ENCODE measurements at regions not wholly inside any gene's neighbourhood (a gene's known extent, or its start where the extent isn't known, plus 50 kb on each side); places are given as distances from the start of the nearest gene placed in this dataset.

DNA sequence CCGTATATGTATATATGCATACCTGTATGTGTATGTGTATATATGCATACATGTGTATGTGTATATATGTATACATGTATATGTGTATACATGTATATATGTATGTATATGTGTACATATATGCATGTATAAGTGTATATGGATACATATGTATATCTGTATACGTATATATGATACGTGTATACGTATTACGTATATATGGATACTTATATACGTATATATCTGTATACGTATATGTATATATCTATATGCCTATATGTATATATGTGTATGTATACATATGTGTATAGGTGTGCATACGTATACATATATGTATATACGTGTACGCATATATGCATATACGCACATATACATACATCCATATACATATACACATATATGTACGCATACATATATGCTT, 681.6 kb upstream of the ANO3 start:
- H3K4me3 ChIP-seq (ENCODE audit: control insufficient read depth, low read depth, low read length): no peak overlapping the region
- TF ChIP-seq, protein P1, sequence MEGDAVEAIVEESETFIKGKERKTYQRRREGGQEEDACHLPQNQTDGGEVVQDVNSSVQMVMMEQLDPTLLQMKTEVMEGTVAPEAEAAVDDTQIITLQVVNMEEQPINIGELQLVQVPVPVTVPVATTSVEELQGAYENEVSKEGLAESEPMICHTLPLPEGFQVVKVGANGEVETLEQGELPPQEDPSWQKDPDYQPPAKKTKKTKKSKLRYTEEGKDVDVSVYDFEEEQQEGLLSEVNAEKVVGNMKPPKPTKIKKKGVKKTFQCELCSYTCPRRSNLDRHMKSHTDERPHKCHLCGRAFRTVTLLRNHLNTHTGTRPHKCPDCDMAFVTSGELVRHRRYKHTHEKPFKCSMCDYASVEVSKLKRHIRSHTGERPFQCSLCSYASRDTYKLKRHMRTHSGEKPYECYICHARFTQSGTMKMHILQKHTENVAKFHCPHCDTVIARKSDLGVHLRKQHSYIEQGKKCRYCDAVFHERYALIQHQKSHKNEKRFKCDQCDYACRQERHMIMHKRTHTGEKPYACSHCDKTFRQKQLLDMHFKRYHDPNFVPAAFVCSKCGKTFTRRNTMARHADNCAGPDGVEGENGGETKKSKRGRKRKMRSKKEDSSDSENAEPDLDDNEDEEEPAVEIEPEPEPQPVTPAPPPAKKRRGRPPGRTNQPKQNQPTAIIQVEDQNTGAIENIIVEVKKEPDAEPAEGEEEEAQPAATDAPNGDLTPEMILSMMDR (IDR thresholded peaks at IDR 0.05; ENCODE audit: control insufficient read depth, insufficient read depth, low read depth, low read length, missing control alignments): no peak
- DNase-seq (ENCODE audit: low read depth): no peak

DNA sequence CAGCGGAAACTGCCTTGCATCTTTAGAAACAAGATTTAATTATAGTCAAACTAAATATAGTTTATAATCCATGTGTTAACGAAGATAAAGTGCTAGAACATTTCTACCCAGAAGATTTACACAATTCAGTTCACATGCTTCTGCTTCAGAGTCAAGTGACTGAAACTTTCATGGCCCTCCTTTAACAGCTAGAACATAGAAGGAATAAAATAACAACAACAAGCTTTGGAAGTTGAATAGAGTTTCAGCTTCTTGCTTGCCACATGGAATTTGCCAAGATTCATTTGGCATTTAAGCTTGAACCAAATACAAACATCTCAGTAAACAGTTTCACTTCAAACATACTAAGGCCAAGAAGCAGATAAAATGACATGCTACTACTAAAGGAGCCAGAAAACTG, 676.3 kb upstream of the ANO3 start:
- TF ChIP-seq, protein P1 (IDR thresholded peaks at IDR 0.05; ENCODE audit: control insufficient read depth, insufficient read depth, low read depth, low read length, missing control alignments): no peak
- no peak overlapping the region for H3K4me3 ChIP-seq (ENCODE audit: control insufficient read depth, low read depth, low read length)
- no peak for DNase-seq (ENCODE audit: low read depth)

DNA sequence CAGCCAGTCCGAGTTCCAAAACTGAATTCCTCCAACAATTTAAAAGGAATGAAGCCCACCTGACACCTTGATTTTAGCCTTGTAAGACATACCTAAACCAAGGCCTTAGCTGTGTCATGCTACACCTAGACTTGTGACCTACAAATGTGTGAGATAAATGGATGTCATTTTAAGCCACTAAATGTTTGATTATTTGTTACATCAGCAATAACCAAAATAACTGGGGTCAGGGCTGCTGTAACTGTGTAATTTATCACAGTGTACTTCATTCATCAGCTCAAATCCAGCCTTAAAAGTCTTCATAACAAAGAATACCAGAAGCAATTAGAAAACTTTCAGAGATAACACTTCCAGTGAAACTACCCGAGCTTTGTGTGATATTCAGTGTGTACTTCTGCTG, 673.0 kb upstream of the ANO3 start:
- DNase-seq (ENCODE audit: low read depth): no peak
- TF ChIP-seq, protein P1 (IDR thresholded peaks at IDR 0.05; ENCODE audit: control insufficient read depth, insufficient read depth, low read depth, low read length, missing control alignments): no peak
- H3K4me3 ChIP-seq (ENCODE audit: control insufficient read depth, low read depth, low read length): no peak overlapping the region

DNA sequence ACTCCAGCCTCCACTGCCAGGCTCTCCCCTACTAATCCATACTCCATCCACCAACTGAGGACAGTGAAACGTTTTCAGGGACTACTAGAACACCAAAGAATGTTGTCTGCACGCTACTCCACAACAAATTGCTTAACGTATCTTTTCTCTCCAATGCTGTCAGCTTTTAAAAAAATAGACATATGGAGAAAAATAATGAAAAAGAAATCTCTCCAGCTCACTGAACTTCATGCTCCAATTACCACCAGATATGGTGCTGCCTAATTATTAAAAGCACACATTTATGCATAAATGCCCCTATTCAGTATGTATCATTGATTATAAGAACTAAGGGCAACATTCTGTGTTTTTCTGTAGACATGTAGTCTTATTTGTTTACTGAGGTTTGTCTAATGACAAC, 672.2 kb upstream of the ANO3 start:
- H3K4me3 ChIP-seq (ENCODE audit: control insufficient read depth, low read depth, low read length): no peak overlapping the region
- TF ChIP-seq, protein P1 (IDR thresholded peaks at IDR 0.05; ENCODE audit: control insufficient read depth, insufficient read depth, low read depth, low read length, missing control alignments): no peak
- DNase-seq (ENCODE audit: low read depth): no peak

DNA sequence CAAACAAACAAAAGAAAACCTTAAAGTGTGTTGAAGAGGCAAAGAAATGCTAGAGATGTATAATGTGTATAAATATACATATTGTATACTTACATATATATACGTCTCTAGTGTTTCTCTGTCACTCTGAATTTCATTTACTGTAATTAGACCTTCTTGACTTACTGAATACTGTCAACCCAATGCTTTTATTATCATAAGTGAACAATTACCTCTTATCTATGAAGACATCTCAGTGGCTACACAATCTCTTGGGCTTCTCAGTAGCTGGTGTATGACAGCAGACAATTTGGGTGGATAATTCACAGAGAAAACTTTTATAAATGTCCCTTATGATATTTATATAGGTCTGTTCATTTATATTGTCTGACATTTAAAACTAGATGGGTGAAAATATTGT, 664.1 kb upstream of the ANO3 start:
- TF ChIP-seq, protein P1 (IDR thresholded peaks at IDR 0.05; ENCODE audit: control insufficient read depth, insufficient read depth, low read depth, low read length, missing control alignments): no peak
- no peak overlapping the region for H3K4me3 ChIP-seq (ENCODE audit: control insufficient read depth, low read depth, low read length)
- no peak for DNase-seq (ENCODE audit: low read depth)

DNA sequence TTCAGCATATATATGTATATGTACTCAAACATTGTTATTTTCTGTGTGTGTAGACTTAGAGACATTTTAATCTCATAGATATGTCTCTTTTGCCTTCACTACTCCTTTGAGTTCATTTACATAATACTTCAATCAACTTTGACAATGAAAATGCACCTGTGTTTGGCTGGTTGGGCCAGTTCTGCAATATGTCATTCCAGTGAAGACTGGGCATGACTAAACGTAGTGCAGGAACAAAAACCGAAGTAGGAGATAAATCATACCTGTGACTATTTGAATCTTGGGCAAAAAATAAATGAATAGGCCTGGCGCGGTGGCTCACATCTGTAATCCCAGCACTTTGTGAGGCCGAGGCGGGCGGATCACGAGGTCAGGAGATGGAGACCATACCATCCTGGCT, 640.0 kb upstream of the ANO3 start:
- TF ChIP-seq, protein P1 (IDR thresholded peaks at IDR 0.05; ENCODE audit: control insufficient read depth, insufficient read depth, low read depth, low read length, missing control alignments): no peak
- DNase-seq (ENCODE audit: low read depth): no peak
- no peak overlapping the region for H3K4me3 ChIP-seq (ENCODE audit: control insufficient read depth, low read depth, low read length)

DNA sequence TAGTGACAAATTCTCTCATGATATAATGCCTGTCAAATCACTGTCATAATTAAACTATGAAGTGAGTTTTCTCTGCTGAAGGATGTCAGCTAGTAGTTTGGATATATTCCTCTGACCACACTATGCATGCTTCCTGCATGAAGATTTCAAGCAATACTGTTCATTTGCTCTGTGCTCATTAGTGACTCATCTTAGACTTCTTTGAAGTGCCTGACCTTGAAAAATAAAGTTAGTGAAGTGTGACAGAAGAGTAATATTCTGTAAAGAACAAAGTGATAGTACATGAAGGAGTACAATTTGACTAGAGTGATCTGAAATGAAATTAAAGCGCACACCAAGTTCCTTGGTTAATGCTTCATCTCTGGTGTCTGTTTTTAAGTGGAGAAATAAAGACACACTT, 629.5 kb upstream of the ANO3 start:
- TF ChIP-seq, protein P1 (IDR thresholded peaks at IDR 0.05; ENCODE audit: control insufficient read depth, insufficient read depth, low read depth, low read length, missing control alignments): no peak
- DNase-seq (ENCODE audit: low read depth): no peak
- H3K4me3 ChIP-seq (ENCODE audit: control insufficient read depth, low read depth, low read length): no peak overlapping the region

Data from AG09309 (cell line).